H1 (cell line): ENCODE measurements at regions not wholly inside any gene's neighbourhood (a gene's known extent, or its start where the extent isn't known, plus 50 kb on each side); places are given as distances from the start of the nearest gene placed in this dataset.

Experiments
- BRCA1 ChIP-seq: IDR thresholded peaks from 2 replicates; pipeline ENCODE4 v1.6.1; 2012; ENCODE audit warnings: low read depth, low read length, improper control_type of control experiment
- CBX5 ChIP-seq: fragments of 300-800, 300-1000 bp; sonication (generic); IDR thresholded peaks from 2 replicates; pipeline ENCODE4 v1.7.1; 2016; ENCODE audit warnings: antibody characterized with exemption, low read length, low read depth
- KDM5A ChIP-seq: fragments of 200-600 bp; IDR thresholded peaks from 2 replicates; pipeline ENCODE4 v1.7.1; 2012; ENCODE audit warnings: mild to moderate bottlenecking, low read length, inconsistent platforms, mixed read lengths
- RFX5 ChIP-seq: IDR thresholded peaks from 2 replicates; pipeline ENCODE4 v1.6.1; 2011; ENCODE audit warnings: low read depth, low read length, improper control_type of control experiment, borderline replicate concordance
- SIRT6 ChIP-seq: IDR thresholded peaks from one replicate; pipeline ENCODE4 v1.7.1; 2012; ENCODE audit warnings: low read length, inconsistent platforms
- TAF1 ChIP-seq: IDR thresholded peaks from 2 replicates; pipeline ENCODE4 v1.6.1; 2011; ENCODE audit warnings: mild to moderate bottlenecking, low read depth, low read length
- TF ChIP-seq, protein P1 (sequence below): fragments of 300-600 bp; sonication (generic); IDR thresholded peaks from 2 replicates; pipeline ENCODE4 v1.7.1; 2012; ENCODE audit warnings: low read length, moderate library complexity, mild to moderate bottlenecking, inconsistent platforms; ENCODE audit not compliant: insufficient replicate concordance

GRCh38 chr7:110131344-110131743 is 959.6 kb upstream of the LRRN3 start (continued):
- TF ChIP-seq, protein P1, sequence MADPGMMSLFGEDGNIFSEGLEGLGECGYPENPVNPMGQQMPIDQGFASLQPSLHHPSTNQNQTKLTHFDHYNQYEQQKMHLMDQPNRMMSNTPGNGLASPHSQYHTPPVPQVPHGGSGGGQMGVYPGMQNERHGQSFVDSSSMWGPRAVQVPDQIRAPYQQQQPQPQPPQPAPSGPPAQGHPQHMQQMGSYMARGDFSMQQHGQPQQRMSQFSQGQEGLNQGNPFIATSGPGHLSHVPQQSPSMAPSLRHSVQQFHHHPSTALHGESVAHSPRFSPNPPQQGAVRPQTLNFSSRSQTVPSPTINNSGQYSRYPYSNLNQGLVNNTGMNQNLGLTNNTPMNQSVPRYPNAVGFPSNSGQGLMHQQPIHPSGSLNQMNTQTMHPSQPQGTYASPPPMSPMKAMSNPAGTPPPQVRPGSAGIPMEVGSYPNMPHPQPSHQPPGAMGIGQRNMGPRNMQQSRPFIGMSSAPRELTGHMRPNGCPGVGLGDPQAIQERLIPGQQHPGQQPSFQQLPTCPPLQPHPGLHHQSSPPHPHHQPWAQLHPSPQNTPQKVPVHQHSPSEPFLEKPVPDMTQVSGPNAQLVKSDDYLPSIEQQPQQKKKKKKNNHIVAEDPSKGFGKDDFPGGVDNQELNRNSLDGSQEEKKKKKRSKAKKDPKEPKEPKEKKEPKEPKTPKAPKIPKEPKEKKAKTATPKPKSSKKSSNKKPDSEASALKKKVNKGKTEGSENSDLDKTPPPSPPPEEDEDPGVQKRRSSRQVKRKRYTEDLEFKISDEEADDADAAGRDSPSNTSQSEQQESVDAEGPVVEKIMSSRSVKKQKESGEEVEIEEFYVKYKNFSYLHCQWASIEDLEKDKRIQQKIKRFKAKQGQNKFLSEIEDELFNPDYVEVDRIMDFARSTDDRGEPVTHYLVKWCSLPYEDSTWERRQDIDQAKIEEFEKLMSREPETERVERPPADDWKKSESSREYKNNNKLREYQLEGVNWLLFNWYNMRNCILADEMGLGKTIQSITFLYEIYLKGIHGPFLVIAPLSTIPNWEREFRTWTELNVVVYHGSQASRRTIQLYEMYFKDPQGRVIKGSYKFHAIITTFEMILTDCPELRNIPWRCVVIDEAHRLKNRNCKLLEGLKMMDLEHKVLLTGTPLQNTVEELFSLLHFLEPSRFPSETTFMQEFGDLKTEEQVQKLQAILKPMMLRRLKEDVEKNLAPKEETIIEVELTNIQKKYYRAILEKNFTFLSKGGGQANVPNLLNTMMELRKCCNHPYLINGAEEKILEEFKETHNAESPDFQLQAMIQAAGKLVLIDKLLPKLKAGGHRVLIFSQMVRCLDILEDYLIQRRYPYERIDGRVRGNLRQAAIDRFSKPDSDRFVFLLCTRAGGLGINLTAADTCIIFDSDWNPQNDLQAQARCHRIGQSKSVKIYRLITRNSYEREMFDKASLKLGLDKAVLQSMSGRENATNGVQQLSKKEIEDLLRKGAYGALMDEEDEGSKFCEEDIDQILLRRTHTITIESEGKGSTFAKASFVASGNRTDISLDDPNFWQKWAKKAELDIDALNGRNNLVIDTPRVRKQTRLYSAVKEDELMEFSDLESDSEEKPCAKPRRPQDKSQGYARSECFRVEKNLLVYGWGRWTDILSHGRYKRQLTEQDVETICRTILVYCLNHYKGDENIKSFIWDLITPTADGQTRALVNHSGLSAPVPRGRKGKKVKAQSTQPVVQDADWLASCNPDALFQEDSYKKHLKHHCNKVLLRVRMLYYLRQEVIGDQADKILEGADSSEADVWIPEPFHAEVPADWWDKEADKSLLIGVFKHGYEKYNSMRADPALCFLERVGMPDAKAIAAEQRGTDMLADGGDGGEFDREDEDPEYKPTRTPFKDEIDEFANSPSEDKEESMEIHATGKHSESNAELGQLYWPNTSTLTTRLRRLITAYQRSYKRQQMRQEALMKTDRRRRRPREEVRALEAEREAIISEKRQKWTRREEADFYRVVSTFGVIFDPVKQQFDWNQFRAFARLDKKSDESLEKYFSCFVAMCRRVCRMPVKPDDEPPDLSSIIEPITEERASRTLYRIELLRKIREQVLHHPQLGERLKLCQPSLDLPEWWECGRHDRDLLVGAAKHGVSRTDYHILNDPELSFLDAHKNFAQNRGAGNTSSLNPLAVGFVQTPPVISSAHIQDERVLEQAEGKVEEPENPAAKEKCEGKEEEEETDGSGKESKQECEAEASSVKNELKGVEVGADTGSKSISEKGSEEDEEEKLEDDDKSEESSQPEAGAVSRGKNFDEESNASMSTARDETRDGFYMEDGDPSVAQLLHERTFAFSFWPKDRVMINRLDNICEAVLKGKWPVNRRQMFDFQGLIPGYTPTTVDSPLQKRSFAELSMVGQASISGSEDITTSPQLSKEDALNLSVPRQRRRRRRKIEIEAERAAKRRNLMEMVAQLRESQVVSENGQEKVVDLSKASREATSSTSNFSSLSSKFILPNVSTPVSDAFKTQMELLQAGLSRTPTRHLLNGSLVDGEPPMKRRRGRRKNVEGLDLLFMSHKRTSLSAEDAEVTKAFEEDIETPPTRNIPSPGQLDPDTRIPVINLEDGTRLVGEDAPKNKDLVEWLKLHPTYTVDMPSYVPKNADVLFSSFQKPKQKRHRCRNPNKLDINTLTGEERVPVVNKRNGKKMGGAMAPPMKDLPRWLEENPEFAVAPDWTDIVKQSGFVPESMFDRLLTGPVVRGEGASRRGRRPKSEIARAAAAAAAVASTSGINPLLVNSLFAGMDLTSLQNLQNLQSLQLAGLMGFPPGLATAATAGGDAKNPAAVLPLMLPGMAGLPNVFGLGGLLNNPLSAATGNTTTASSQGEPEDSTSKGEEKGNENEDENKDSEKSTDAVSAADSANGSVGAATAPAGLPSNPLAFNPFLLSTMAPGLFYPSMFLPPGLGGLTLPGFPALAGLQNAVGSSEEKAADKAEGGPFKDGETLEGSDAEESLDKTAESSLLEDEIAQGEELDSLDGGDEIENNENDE, result no peak
- no peak for TF ChIP-seq KDM5A
- no peak for TF ChIP-seq CBX5
- no peak for TF ChIP-seq BRCA1
- no peak for TF ChIP-seq TAF1
- no peak for TF ChIP-seq SIRT6
- no peak for TF ChIP-seq RFX5
